PFSK-1 (cell line): ENCODE measurements at regions not wholly inside any gene's neighbourhood (a gene's known extent, or its start where the extent isn't known, plus 50 kb on each side); places are given as distances from the start of the nearest gene placed in this dataset.

Experiments
- FOXP2 ChIP-seq: optimal IDR thresholded peaks from 2 replicates; pipeline ENCODE3; 2011; ENCODE audit warnings: borderline replicate concordance, control low read depth, inconsistent platforms; ENCODE audit not compliant: insufficient read depth; ENCODE audit errors: extremely low read length, extremely low read depth
- POLR2AphosphoS5 ChIP-seq: IDR thresholded peaks from 2 replicates; pipeline ENCODE4 v1.6.1; 2012; ENCODE audit warnings: low read depth, mild to moderate bottlenecking, control low read depth, low read length, moderate library complexity
- SIN3A ChIP-seq: IDR thresholded peaks from 2 replicates; pipeline ENCODE4 v1.6.1; 2012; ENCODE audit warnings: mild to moderate bottlenecking, low read length, moderate library complexity, borderline replicate concordance; ENCODE audit not compliant: insufficient read depth
- TAF1 ChIP-seq: IDR thresholded peaks from 2 replicates; pipeline ENCODE4 v1.6.1; 2012; ENCODE audit warnings: low read length, control low read depth, borderline replicate concordance; ENCODE audit not compliant: insufficient read depth
- TF ChIP-seq, protein P1 (sequence below), 2 experiments: IDR thresholded peaks; 2 replicates each; pipeline versions ENCODE4 v1.6.1 to v1.8.0; 2011 to 2012; ENCODE audit warnings: low read depth in 2 of 2, low read length in 2 of 2, control low read depth in 1 of 2, inconsistent platforms in 1 of 2, mild to moderate bottlenecking in 1 of 2, moderate library complexity in 1 of 2; ENCODE audit not compliant: insufficient read depth in 1 of 2

DNA sequence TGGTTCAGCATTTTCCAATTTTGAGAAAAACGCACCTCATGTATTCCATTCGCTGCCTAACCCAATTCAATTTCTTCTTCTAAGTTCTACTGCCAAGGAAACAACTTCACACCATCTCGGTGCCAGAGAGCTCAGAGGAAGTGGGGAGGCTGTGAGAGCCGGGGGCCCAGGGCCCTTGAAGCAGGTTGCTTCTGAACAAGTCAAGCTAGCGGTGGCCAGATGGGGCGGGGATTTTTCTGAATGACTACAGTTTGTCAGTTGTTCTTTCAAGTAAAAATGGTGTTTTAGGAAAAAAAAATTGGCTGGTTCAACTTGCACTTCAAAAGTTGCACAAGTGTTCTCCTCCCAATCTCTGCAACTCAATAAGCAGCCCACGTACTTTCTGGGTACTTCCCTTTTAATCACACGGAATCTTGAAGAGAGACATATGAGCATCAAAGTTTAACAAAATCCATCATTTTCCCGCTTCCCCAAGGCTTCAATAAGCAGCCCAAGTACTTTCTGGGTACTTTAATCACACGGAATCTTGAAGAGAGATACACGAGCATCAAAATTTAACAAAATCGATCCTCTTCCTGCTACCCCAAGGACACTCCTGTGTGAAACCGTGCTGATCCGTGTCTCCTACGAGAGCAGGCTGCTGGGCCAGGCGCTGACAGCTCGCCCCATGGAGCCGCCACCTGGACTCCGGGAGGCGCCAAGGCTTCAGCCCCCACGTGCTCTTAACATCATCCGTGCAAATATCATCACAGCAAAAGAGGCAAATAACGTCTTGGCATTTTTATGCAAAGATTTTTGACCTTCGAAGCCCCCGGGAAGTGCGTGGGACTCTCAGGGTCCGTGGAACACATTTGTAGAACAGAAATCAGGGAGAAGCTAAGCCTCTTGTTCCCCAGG lies 186.7 kb upstream of the PDE10A start:
- TF ChIP-seq POLR2AphosphoS5 (no peak), SIN3A (no peak), FOXP2 (no peak), TAF1 (no peak)

DNA sequence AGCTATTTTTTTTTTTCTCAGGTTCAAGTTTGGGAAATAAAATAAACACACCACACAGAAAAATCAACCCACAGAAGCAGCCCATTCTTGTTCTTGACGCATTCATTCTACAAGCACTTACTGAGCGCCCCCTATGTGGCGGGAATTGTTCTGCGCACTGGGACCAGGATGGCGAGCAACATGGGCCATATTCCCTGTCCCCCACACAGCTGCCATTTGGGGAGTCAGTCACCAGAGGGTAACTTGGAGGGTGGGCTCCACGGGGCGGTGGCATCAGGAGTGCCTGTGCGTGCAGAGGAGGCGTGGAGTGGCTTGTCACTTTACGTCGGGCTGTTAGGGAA lies 185.0 kb upstream of the PDE10A start:
- TF ChIP-seq POLR2AphosphoS5 = no peak
- no peak for TF ChIP-seq FOXP2
- no peak for TF ChIP-seq SIN3A
- TF ChIP-seq, protein P1, sequence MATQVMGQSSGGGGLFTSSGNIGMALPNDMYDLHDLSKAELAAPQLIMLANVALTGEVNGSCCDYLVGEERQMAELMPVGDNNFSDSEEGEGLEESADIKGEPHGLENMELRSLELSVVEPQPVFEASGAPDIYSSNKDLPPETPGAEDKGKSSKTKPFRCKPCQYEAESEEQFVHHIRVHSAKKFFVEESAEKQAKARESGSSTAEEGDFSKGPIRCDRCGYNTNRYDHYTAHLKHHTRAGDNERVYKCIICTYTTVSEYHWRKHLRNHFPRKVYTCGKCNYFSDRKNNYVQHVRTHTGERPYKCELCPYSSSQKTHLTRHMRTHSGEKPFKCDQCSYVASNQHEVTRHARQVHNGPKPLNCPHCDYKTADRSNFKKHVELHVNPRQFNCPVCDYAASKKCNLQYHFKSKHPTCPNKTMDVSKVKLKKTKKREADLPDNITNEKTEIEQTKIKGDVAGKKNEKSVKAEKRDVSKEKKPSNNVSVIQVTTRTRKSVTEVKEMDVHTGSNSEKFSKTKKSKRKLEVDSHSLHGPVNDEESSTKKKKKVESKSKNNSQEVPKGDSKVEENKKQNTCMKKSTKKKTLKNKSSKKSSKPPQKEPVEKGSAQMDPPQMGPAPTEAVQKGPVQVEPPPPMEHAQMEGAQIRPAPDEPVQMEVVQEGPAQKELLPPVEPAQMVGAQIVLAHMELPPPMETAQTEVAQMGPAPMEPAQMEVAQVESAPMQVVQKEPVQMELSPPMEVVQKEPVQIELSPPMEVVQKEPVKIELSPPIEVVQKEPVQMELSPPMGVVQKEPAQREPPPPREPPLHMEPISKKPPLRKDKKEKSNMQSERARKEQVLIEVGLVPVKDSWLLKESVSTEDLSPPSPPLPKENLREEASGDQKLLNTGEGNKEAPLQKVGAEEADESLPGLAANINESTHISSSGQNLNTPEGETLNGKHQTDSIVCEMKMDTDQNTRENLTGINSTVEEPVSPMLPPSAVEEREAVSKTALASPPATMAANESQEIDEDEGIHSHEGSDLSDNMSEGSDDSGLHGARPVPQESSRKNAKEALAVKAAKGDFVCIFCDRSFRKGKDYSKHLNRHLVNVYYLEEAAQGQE (IDR thresholded peaks at IDR 0.05; ENCODE audit: insufficient read depth in 1 of 2, low read depth in 2 of 2, low read length in 2 of 2) = no peak
- no peak for TF ChIP-seq TAF1

DNA sequence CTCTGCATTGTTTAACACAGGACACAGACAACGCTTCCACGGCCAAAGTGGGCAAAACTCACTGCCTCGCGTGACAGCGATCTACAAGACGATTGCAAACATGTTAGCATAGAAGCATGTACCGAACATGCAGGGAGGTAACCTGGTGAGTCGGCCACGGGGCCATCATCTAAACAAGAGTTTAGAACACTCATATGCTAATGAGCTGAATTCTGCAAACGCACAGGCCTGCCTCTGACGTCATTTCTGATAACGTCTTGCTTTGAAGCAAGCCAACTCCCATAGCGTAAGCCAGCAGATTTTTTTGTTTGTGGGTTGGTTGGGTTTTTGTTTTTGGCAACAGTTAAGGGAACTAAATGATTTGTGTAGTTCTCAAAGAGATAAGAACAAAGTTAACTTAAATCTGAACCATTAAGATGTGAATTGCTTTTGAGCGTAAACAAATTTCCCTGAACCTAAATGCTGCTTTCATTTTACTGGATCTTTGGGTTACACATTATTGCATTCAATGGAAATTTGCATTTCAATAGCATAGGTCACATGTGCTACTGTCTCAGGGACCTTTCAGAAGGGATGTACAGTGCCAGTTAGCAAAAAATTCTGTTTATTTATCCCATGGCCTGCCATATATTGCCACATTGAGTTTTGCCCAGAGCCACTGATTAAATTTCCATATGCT lies 184.5 kb upstream of the PDE10A start:
- no peak for TF ChIP-seq POLR2AphosphoS5
- TF ChIP-seq, protein P1 (IDR thresholded peaks at IDR 0.05; ENCODE audit: insufficient read depth in 1 of 2, low read depth in 2 of 2, low read length in 2 of 2) = no peak
- TF ChIP-seq SIN3A = no peak
- TF ChIP-seq TAF1 = no peak
- no peak for TF ChIP-seq FOXP2

DNA sequence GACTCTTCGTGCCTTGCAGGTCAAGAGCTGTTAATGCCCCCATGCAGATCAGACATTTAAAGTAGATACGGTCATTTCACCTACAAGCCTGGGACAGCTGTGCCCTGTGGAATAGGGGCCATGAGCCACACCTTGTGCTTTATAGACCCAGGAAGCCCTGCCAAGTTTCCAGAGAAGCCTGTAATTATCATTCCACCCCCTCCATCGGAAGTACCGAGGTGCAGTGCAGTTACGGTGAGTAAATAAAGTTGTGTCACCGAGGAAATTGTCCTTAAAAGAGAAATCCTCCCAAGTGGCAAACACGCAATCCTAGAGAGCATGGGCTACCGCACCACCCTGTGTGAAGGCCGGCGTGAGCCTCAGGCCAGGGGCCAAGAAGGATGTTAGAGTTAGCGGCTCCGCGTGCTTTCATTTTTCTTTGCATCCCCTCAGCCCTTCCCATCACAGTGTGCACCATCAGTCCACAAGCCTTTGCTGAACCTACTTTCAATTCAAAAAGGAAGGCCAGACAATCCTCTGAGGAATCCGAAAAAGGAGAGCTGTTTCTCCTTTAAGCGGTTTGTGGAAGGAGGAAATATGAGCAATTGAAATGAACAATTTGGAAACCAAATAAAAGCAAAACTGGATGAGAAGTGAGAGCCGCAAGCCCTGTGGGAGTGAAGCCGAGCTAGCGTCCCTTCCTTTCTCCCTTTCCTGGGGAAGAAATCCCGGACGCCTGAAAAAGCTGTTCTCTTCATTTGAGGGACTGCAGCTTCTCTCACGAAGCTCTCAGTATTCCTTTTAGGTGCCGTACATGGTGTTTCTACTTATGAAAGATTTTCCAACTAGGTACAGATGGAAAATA lies 183.3 kb upstream of the PDE10A start:
- TF ChIP-seq TAF1 = no peak
- TF ChIP-seq SIN3A = no peak
- TF ChIP-seq, protein P1 (IDR thresholded peaks at IDR 0.05; ENCODE audit: insufficient read depth in 1 of 2, low read depth in 2 of 2, low read length in 2 of 2) = no peak
- no peak; the same call in 1 of the 2 replicates for TF ChIP-seq POLR2AphosphoS5
- TF ChIP-seq FOXP2 = no peak

DNA sequence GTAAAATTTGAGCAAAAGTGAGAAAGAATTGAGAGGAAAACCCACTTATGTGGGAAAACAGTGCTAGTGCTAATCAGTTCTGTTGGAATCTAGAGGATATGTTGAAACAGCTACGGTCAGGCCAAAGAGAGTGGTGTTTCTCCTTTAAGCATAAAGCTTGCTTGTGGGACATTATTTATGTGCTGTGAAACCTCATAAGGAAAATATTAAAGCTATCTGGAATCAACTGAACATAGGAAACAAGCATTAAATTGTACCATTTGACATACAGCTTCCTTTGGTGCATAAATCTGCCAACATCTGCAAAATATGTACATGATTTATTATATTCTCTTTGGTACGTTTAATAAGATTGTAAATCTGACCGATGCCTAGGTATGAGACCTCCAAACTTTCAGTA lies 182.5 kb upstream of the PDE10A start:
- TF ChIP-seq FOXP2 = no peak
- no peak for TF ChIP-seq TAF1
- TF ChIP-seq SIN3A = no peak
- no peak for TF ChIP-seq POLR2AphosphoS5
- TF ChIP-seq, protein P1 (IDR thresholded peaks at IDR 0.05; ENCODE audit: insufficient read depth in 1 of 2, low read depth in 2 of 2, low read length in 2 of 2) = no peak
